ENCODE measurements at regions not wholly inside any gene's neighbourhood (a gene's known extent, or its start where the extent isn't known, plus 50 kb on each side); places are given as distances from the start of the nearest gene placed in this dataset.

- TF ChIP-seq CTCF (conservative IDR thresholded peaks at IDR 0.05; ENCODE audit: low read depth, low read length): no peak
- TF ChIP-seq MXI1 (IDR thresholded peaks at IDR 0.05; ENCODE audit: borderline replicate concordance, low read depth, low read length): no peak
- no peak for TF ChIP-seq MAFK (IDR thresholded peaks at IDR 0.05; ENCODE audit: low read depth, low read length)
- TF ChIP-seq POLR2A (IDR thresholded peaks at IDR 0.05; ENCODE audit: low read depth, low read length): no peak
Measured at GRCh38 chr5:18141222-18141621, 507.0 kb downstream of the TAF11L14 start.

Data from IMR-90 (cell line).